Cardiac fibroblast (primary cell): ENCODE measurements at regions not wholly inside any gene's neighbourhood (a gene's known extent, or its start where the extent isn't known, plus 50 kb on each side); places are given as distances from the start of the nearest gene placed in this dataset.
A peak's percentile ranks its signal among the peaks of the same experiment; 100 is the strongest.

Experiments
- DNase-seq, 2 donors: peaks; one replicate each; pipeline versions ENCODE4 v3.0.0 to v3.0.0-alpha.2; 2010; ENCODE audit warnings: low read depth in 2 of 2
- H3K4me3 ChIP-seq, 2 donors: replicated peaks in 1 of 2; 1 replicate in 1 of 2; 2 replicates in 1 of 2; pipeline ENCODE4 v1.5.1; 2011; ENCODE audit warnings: low read depth in 2 of 2, low read length in 2 of 2, mild to moderate bottlenecking in 2 of 2, moderate library complexity in 1 of 2
- TF ChIP-seq, protein P1 (sequence below): IDR thresholded peaks from one replicate; pipeline ENCODE4 v1.5.1; 2011; ENCODE audit warnings: low read depth, mild to moderate bottlenecking, low read length, inconsistent platforms

DNA sequence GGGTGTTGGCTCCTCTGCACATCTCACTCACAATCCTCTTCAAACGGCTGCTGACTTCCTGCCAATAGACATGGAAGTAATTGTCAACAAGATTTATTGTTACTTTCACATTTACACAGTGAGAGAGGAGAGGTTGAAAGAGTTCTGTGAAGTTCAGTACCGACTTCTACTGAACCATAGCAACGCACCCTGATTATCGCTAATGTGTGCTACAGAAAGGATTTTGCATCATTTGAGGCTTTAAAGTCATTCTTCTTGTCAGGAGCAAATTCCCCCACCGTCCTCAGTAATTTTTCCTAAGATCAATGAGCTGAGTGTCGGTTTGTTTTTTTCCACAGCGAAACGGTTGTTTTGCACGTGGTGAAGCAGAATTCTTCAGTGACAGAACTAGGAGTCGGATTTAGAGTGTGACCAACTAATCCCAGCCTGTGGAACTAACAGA is 361.0 kb downstream of the ADGRL2 start:
- no peak overlapping the region for H3K4me3 ChIP-seq
- DNase-seq: no peak
- TF ChIP-seq, protein P1, sequence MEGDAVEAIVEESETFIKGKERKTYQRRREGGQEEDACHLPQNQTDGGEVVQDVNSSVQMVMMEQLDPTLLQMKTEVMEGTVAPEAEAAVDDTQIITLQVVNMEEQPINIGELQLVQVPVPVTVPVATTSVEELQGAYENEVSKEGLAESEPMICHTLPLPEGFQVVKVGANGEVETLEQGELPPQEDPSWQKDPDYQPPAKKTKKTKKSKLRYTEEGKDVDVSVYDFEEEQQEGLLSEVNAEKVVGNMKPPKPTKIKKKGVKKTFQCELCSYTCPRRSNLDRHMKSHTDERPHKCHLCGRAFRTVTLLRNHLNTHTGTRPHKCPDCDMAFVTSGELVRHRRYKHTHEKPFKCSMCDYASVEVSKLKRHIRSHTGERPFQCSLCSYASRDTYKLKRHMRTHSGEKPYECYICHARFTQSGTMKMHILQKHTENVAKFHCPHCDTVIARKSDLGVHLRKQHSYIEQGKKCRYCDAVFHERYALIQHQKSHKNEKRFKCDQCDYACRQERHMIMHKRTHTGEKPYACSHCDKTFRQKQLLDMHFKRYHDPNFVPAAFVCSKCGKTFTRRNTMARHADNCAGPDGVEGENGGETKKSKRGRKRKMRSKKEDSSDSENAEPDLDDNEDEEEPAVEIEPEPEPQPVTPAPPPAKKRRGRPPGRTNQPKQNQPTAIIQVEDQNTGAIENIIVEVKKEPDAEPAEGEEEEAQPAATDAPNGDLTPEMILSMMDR: no peak

DNA sequence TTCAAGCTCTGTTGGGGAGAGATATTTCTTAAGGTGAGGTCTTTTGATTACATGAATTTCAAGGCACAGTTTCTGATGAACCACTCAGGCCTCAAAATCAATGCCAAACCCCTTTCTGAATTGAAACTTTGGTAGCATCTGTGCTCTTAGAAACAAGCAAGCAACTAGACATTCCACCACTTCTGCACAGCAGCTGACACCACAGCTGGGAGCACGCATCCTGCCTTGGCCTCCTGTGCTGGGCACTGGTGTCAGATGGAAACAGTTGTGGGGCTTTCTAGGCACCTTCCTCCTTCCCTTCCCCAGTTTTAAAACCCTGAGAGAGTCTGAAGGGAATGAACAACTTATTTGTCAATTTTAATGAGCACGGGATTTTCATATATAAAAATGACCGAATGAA is 360.2 kb downstream of the ADGRL2 start:
- no peak for DNase-seq
- TF ChIP-seq, protein P1: no peak
- no peak overlapping the region for H3K4me3 ChIP-seq

DNA sequence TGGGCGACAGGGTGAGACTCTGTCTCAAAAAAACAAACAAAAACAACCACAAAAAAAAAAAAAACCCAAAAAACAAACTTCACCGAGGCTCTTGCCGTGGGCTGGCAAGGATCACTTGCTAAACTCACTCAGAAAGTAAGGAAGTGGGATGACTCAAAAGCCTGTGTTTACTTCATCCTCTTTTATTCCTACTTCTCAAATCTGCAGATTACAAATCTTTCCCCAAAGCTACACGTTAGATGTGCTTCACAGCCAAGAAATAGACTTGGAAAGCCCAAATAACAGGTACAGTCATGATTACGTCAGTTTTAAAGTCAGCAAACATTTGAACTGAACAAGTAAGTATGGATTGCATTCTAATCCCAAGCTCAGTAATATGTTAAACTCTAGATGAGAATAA is 359.3 kb downstream of the ADGRL2 start:
- H3K4me3 ChIP-seq: no peak overlapping the region
- DNase-seq: peak in 1 of 2 donors; percentile 46
- TF ChIP-seq, protein P1: no peak

DNA sequence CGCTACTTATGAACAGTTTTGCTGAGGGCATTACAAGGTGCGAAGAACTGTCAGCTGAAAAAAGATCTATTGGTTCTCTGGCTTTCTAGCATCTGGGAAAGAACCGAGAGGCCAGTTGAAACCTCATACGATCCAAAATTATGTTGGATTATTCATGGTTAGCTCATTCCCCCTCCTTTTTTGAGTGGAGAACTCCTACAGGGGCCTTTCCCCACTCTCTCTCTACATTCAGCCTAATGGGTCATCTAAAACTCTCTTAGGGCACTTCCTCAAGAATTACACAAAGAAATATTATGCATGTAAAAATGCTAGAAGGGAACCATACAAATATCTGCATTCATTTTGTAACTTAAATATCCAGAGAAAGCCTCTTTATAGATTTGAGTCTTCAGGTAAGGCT is 358.2 kb downstream of the ADGRL2 start:
- TF ChIP-seq, protein P1: no peak
- no peak for DNase-seq
- no peak overlapping the region for H3K4me3 ChIP-seq

DNA sequence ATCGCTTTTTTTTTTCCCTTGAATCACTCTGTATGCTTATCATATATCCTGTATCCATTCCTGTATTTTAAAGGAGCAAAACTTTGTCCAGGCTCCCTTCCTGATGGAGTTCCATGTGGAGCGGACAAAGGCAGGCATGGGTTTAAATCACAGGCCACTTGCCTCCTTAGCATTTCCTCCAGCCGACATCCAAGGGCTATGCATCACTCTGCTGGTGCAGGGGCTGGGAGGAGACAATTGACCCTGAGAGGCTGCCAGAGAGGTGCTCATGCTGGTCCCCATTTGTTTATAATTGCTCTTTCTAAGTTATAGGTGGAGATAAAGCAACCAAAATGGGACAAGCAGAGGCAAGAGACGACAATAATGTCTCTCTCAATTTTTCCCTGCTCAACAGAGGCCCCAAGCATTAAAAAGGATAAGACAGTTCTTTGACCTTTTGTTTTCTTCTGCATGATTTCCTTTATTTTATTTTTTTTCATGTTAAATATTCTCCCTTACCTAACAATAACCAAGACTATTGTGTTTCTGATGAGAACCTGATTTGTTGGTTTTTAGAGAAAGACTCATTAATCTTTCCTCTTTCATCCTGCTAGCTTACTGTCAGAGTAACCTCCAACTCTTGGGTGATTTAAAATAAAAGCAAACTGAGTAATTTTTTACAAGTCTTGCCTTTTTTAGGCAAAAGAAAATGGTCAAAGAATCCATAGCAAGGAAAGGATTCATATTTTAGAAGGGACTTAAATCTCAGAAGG is 353.7 kb downstream of the ADGRL2 start:
- DNase-seq: no peak
- H3K4me3 ChIP-seq: no peak overlapping the region
- TF ChIP-seq, protein P1: no peak

DNA sequence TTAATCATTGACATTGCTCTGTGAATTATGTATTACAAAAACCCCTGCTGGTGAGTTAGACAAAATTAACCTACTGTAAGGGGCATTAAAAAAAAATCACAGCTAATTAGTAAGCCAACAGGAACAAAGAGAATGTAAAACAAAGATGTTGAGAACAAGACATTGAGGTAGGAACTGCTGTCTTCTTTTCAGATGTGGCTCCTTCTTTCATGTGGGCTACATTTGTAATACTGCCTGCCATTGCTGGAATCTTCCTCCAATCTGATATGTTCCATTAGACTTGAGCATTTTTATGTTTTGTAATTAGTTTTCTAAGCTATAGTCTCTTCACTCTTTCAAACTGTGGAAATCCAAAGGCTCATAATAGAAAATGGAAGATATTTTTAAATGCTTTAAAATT is 353.0 kb downstream of the ADGRL2 start:
- TF ChIP-seq, protein P1: no peak
- DNase-seq: no peak
- no peak overlapping the region for H3K4me3 ChIP-seq

DNA sequence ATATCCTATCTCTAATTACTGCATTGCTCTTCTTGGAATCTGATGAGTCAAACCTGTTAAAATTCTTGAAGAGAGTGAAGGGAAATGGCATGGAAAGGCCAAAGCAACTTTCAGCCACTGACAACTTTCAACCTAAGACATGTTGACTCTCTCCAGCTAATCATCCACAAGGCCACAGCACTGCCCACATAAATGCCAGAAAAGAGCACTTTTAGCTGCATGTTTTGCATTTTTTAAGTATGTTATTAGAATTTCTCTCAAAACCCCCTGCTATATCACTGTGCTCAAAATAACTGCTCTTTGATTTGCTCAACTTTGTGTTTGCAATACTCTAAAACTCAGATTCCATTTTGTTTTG is 352.5 kb downstream of the ADGRL2 start:
- peak in 1 of 2 donors; percentile 12 for DNase-seq
- TF ChIP-seq, protein P1: no peak
- no peak overlapping the region for H3K4me3 ChIP-seq
